ENCODE measurements at regions not wholly inside any gene's neighbourhood (a gene's known extent, or its start where the extent isn't known, plus 50 kb on each side); places are given as distances from the start of the nearest gene placed in this dataset.
"Not testable (repeated sequence)": the region's sequence is repeated elsewhere in the genome, so short reads cannot be mapped to it uniquely, and the experiment has no call there.

- no peaks in the 10 kb centered on the region for H3K36me3 ChIP-seq
- TF ChIP-seq POLR2AphosphoS5 (IDR thresholded peaks at IDR 0.05) (no peak), EP300 (IDR thresholded peaks at IDR 0.05) (no peak), CTCF (IDR thresholded peaks at IDR 0.05) (no peak), POLR2A (IDR thresholded peaks at IDR 0.05) (no peak)
- no peaks in the 10 kb centered on the region for H3K4me1 ChIP-seq
- H3K27me3 ChIP-seq = no peaks in the 10 kb centered on the region
- no peak overlapping the region for H3K4me3 ChIP-seq
- H3K27ac ChIP-seq = no peak overlapping the region
- no peaks in the 10 kb centered on the region for H3K9me3 ChIP-seq
- 93 to 94% methylated on average over 3 of the region's 3 CpGs for WGBS, 2 donors
- no peak for DNase-seq
- intact Hi-C loops (cut with DNase I) = no loop called here
These were observed 908.1 kb downstream of the DIPK2A start for GRCh38 chr3:144879701-144880100.

- Histone ChIP-seq H3K36me3 (no peaks in the 10 kb centered on the region), H3K4me1 (no peaks in the 10 kb centered on the region), H3K9me3 (no peaks in the 10 kb centered on the region), H3K4me3 (no peak overlapping the region), H3K27ac (no peak overlapping the region), H3K27me3 (no peaks in the 10 kb centered on the region)
- no peak for TF ChIP-seq CTCF (IDR thresholded peaks at IDR 0.05)
- TF ChIP-seq POLR2AphosphoS5 (IDR thresholded peaks at IDR 0.05) = no peak
- TF ChIP-seq POLR2A (IDR thresholded peaks at IDR 0.05) = no peak
- no peak for TF ChIP-seq EP300 (IDR thresholded peaks at IDR 0.05)
- no peak for DNase-seq
- intact Hi-C loops (cut with DNase I) = no loop called here
- WGBS, 2 donors = 89 to 95% methylated on average over 5 of the region's 5 CpGs
These were observed 922.4 kb downstream of the DIPK2A start for GRCh38 chr3:144893980-144894379.

- no peak overlapping the region for H3K4me3 ChIP-seq
- intact Hi-C loops (cut with DNase I) = no loop called here
- no peaks in the 10 kb centered on the region for H3K27me3 ChIP-seq
- H3K36me3 ChIP-seq = no peaks in the 10 kb centered on the region
- no peak overlapping the region for H3K27ac ChIP-seq
- no peak for TF ChIP-seq POLR2AphosphoS5 (IDR thresholded peaks at IDR 0.05)
- TF ChIP-seq POLR2A (IDR thresholded peaks at IDR 0.05) = no peak
- TF ChIP-seq CTCF (IDR thresholded peaks at IDR 0.05) = no peak
- no peak for TF ChIP-seq EP300 (IDR thresholded peaks at IDR 0.05)
- H3K4me1 ChIP-seq = no peaks in the 10 kb centered on the region
- no peaks in the 10 kb centered on the region for H3K9me3 ChIP-seq
- DNase-seq = no peak
- 87 to 93% methylated on average over 2 of the region's 2 CpGs for WGBS, 2 donors
These were observed 923.0 kb downstream of the DIPK2A start for GRCh38 chr3:144894576-144894975.

- no peak for DNase-seq
- no peaks in the 10 kb centered on the region for H3K36me3 ChIP-seq
- H3K4me1 ChIP-seq = no peaks in the 10 kb centered on the region
- no peak overlapping the region for H3K4me3 ChIP-seq
- no peaks in the 10 kb centered on the region for H3K9me3 ChIP-seq
- intact Hi-C loops (cut with DNase I) = no loop called here
- no peaks in the 10 kb centered on the region for H3K27me3 ChIP-seq
- no peak for TF ChIP-seq EP300 (IDR thresholded peaks at IDR 0.05)
- no peak for TF ChIP-seq CTCF (IDR thresholded peaks at IDR 0.05)
- no peak for TF ChIP-seq POLR2AphosphoS5 (IDR thresholded peaks at IDR 0.05)
- TF ChIP-seq POLR2A (IDR thresholded peaks at IDR 0.05) = no peak
- no peak overlapping the region for H3K27ac ChIP-seq
These were observed 928.7 kb downstream of the DIPK2A start for GRCh38 chr3:144900366-144900765.

- H3K9me3 ChIP-seq; DNase-seq; H3K4me1 ChIP-seq; H3K27ac ChIP-seq; H3K4me3 ChIP-seq; H3K27me3 ChIP-seq; H3K36me3 ChIP-seq; intact Hi-C loops (cut with DNase I): not testable (repeated sequence)
- WGBS, 2 donors = 40 to 70% methylated on average over 3 of the region's 3 CpGs
These were observed 936.0 kb downstream of the DIPK2A start for GRCh38 chr3:144907581-144907980.

All from sigmoid colon (tissue), 6 donors.